ENCODE measurements at regions not wholly inside any gene's neighbourhood (a gene's known extent, or its start where the extent isn't known, plus 50 kb on each side); places are given as distances from the start of the nearest gene placed in this dataset.

DNA sequence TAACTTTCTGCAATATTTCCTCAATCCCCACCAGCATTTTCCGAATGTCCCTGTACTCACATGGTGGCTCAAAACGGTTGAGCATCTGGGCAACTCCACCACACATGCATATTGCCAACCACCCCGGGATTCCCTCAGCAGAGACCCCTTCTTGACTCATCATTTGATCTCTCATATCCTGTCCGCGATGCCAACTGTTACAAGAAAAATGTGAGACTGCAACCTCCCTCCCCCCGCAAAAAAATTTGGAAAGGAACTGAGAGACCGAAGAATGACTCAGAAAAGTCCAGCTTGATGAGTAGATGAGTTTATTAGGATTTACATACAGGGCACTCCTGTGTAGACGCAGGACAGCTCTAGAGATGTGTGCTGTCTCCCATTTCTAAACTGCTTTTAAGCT, 561.4 kb downstream of the ZIC3 start:
- Histone ChIP-seq H3K9me3 (no peaks in the 10 kb centered on the region), H3K4me1 (no peaks in the 10 kb centered on the region), H3K36me3 (ENCODE audit: low read depth, missing control alignments) (no peaks in the 10 kb centered on the region), H3K27ac (no peak overlapping the region), H3K4me3 (no peak overlapping the region), H3K27me3 (no peaks in the 10 kb centered on the region)
- DNase-seq: no peak
- WGBS, 2 donors: 70 to 73% methylated on average over 8 of the region's 8 CpGs
- TF ChIP-seq, protein P1, sequence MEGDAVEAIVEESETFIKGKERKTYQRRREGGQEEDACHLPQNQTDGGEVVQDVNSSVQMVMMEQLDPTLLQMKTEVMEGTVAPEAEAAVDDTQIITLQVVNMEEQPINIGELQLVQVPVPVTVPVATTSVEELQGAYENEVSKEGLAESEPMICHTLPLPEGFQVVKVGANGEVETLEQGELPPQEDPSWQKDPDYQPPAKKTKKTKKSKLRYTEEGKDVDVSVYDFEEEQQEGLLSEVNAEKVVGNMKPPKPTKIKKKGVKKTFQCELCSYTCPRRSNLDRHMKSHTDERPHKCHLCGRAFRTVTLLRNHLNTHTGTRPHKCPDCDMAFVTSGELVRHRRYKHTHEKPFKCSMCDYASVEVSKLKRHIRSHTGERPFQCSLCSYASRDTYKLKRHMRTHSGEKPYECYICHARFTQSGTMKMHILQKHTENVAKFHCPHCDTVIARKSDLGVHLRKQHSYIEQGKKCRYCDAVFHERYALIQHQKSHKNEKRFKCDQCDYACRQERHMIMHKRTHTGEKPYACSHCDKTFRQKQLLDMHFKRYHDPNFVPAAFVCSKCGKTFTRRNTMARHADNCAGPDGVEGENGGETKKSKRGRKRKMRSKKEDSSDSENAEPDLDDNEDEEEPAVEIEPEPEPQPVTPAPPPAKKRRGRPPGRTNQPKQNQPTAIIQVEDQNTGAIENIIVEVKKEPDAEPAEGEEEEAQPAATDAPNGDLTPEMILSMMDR (IDR thresholded peaks at IDR 0.05): no peak
- no peak for TF ChIP-seq POLR2A (IDR thresholded peaks at IDR 0.05)
- intact Hi-C loops (cut with DNase I; ENCODE audit: low total_unique reads): no loop called here

DNA sequence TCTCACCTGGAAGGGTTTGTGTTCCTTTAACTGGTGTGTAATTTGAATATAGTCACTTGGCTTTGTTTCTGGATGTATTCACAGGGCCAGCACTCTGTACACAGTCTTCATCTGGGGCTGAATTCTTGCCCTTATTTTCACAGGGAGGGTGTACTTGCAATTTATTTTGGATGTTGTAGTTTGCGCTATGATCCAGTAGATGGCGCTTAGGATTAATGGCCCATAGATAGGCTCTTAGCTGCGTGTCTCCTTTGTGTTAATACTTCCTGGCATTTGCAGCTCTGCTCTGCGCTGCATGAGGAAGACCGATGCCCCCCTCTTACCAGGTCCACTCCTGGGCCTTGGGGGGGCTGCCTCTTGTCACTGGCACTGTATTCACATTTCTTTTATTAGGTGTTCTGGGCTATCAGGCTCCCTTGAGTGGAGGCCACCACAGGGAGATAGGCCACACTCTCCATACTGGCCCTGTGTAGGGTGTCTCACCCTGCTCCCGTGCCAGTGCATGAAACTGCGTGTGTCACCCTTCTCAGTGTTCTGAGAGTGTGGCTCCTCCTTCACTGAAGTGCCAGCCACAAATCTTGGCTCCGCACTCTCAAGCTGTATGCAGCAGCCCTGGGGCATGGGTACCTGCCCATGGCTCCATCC, 562.2 kb downstream of the ZIC3 start:
- 0 to 6% methylated on average over 4 to 5 of the region's 8 CpGs for WGBS, 2 donors
- intact Hi-C loops (cut with DNase I; ENCODE audit: low total_unique reads): no loop called here
- no peaks in the 10 kb centered on the region for H3K4me1 ChIP-seq
- TF ChIP-seq, protein P1 (IDR thresholded peaks at IDR 0.05): peak in 1 of 3 experiments; percentile 24
- no peak for TF ChIP-seq POLR2A (IDR thresholded peaks at IDR 0.05)
- no peaks in the 10 kb centered on the region for H3K27me3 ChIP-seq
- no peak overlapping the region for H3K27ac ChIP-seq
- H3K36me3 ChIP-seq (ENCODE audit: low read depth, missing control alignments): no peaks in the 10 kb centered on the region
- no peaks in the 10 kb centered on the region for H3K9me3 ChIP-seq
- peak; percentile 13 for DNase-seq
- no peak overlapping the region for H3K4me3 ChIP-seq

DNA sequence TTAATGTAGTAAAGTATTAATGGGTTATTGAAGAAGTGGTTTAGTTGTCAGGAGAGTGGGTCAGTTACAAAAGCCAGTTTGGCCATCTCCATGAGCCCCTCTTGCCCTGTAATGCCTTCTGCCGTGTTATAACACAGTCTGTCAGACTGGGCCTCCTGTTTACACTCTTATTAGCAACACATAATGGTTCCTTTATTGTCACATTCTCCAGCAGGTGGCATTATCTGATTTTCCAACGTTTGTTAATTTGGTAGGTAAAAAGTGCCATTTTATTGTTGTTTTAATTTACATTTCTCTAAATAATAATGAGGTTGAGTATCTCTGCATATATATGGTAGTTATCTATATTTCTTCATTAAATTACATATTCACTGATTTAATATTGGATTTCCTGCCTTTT, 560.8 kb downstream of the FGF13 start:
- DNase-seq: no peak
- no peak overlapping the region for H3K27ac ChIP-seq
- no peaks in the 10 kb centered on the region for H3K4me1 ChIP-seq
- WGBS, 2 donors: 10 to 38% methylated on average over 1 to 2 of the region's 2 CpGs
- no peaks in the 10 kb centered on the region for H3K9me3 ChIP-seq
- TF ChIP-seq, protein P1 (IDR thresholded peaks at IDR 0.05): no peak
- no peak for TF ChIP-seq POLR2A (IDR thresholded peaks at IDR 0.05)
- no peaks in the 10 kb centered on the region for H3K36me3 ChIP-seq (ENCODE audit: low read depth, missing control alignments)
- H3K4me3 ChIP-seq: no peak overlapping the region
- intact Hi-C loops (cut with DNase I; ENCODE audit: low total_unique reads): no loop called here
- no peaks in the 10 kb centered on the region for H3K27me3 ChIP-seq

DNA sequence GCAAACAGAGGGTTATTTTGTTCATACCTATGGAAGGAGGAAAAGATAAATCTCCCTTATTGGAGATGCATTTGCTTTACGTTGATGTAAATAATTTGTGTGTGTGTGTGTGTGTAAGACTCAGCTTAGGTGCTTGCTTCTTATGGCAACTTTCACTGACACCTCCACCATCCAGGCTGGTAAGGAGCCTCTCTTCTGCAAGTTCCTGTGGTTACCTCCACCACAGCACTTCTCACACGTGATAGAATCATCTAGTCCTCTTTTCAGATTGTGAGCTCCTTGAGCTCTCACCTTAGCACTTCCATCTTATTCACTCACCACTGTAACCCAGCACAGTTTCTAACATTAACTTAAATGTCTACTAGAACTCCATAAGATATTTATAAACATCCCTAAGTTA, 553.7 kb downstream of the FGF13 start:
- H3K9me3 ChIP-seq: no peaks in the 10 kb centered on the region
- 68 to 81% methylated on average over 2 of the region's 2 CpGs for WGBS, 2 donors
- DNase-seq: no peak
- no peaks in the 10 kb centered on the region for H3K4me1 ChIP-seq
- no peak overlapping the region for H3K27ac ChIP-seq
- intact Hi-C loops (cut with DNase I; ENCODE audit: low total_unique reads): no loop called here
- no peaks in the 10 kb centered on the region for H3K36me3 ChIP-seq (ENCODE audit: low read depth, missing control alignments)
- no peaks in the 10 kb centered on the region for H3K27me3 ChIP-seq
- no peak overlapping the region for H3K4me3 ChIP-seq
- TF ChIP-seq, protein P1 (IDR thresholded peaks at IDR 0.05): no peak
- no peak for TF ChIP-seq POLR2A (IDR thresholded peaks at IDR 0.05)

DNA sequence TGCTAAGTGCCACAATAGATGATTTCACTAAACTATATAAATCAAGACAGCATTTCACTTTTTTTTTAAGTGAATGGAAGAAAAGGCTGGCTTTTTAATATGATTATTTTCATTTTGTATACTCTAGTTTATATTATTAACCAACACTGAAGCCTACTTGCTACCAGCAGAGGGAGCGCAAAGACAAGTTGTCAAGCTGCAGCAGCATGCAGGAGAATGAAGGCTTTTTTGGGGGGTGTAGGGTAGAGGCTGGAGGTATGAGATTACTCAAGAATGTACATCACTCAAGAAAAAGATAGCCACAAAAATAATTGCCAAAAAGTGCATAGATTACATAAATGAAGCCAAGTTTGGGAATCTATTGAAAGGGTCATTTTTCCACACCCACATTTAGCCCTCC, 519.5 kb downstream of the FGF13 start:
- Histone ChIP-seq H3K4me3 (no peak overlapping the region), H3K27ac (no peak overlapping the region), H3K9me3 (no peaks in the 10 kb centered on the region), H3K27me3 (no peaks in the 10 kb centered on the region), H3K4me1 (no peaks in the 10 kb centered on the region), H3K36me3 (ENCODE audit: low read depth, missing control alignments) (no peaks in the 10 kb centered on the region)
- 17 to 27% methylated on average over 1 of the region's 1 CpG for WGBS, 2 donors
- no peak for TF ChIP-seq POLR2A (IDR thresholded peaks at IDR 0.05)
- TF ChIP-seq, protein P1 (IDR thresholded peaks at IDR 0.05): peak in 2 of 3 experiments; percentile 6 to 31
- intact Hi-C loops (cut with DNase I; ENCODE audit: low total_unique reads): no loop called here
- DNase-seq: peak; percentile 45
